MCF 10A (cell line): ENCODE measurements at regions not wholly inside any gene's neighbourhood (a gene's known extent, or its start where the extent isn't known, plus 50 kb on each side); places are given as distances from the start of the nearest gene placed in this dataset.

ENCODE experiments used
- BruUV-seq: library from RNA; stranded (reverse); fragments of 400-500 nt; replicated peaks from 2 replicates; lab custom pipeline; 2021; lab: Mats Ljungman, UMichigan
- CTCF ChIA-PET: fragments of 300-600 bp; sonication (Branson Sonifier 250); formaldehyde crosslinking; extraction: SDS; loops from one replicate; lab custom pipeline; 2021; ENCODE audit warnings: antibody characterized with exemption, inconsistent platforms; lab: Yijun Ruan, JAX
- POLR2A ChIA-PET: fragments of 300-600, 350-650 bp; sonication (Branson Sonifier 250); formaldehyde crosslinking; extraction: SDS; loops from one replicate; lab custom pipeline; 2020; ENCODE audit warnings: antibody characterized with exemption, inconsistent platforms; lab: Yijun Ruan, JAX
- DNase-seq: peaks from one replicate; pipeline ENCODE4 v3.0.0-alpha.2; 2018; ENCODE audit not compliant: unreplicated experiment
- H3K27ac Mint-ChIP-seq: one replicate; pipeline ENCODE4 v1.8.0; 2022; ENCODE audit warnings: mild to moderate bottlenecking, low read depth, mixed read lengths; ENCODE audit not compliant: unreplicated experiment
- H3K27me3 Mint-ChIP-seq: one replicate; pipeline ENCODE4 v1.8.0; 2022; ENCODE audit warnings: mixed read lengths; ENCODE audit not compliant: insufficient read depth, unreplicated experiment
- H3K36me3 Mint-ChIP-seq: one replicate; pipeline ENCODE4 v1.8.0; 2022; ENCODE audit warnings: mild to moderate bottlenecking, moderate library complexity, mixed read lengths; ENCODE audit not compliant: insufficient read depth, unreplicated experiment
- H3K4me1 Mint-ChIP-seq: one replicate; pipeline ENCODE4 v1.8.0; 2022; ENCODE audit warnings: mixed read lengths; ENCODE audit not compliant: insufficient read depth, unreplicated experiment
- H3K4me3 Mint-ChIP-seq: one replicate; pipeline ENCODE4 v1.8.0; 2022; ENCODE audit warnings: mild to moderate bottlenecking, moderate library complexity, mixed read lengths; ENCODE audit not compliant: unreplicated experiment
- H3K9me3 Mint-ChIP-seq: one replicate; pipeline ENCODE4 v1.8.0; 2022; ENCODE audit warnings: mixed read lengths; ENCODE audit not compliant: unreplicated experiment
- intact Hi-C: fragments of 100-400 bp; cut with micrococcal nuclease; formaldehyde crosslinking; loops from 2 replicates; pipeline ENCODE4 v1.14.1; 2022
- TF ChIP-seq, protein P1 (sequence below): fragments of 200-600 bp; IDR thresholded peaks from one replicate; pipeline ENCODE4 v1.8.0; 2022; ENCODE audit warnings: antibody characterized with exemption, mild to moderate bottlenecking; ENCODE audit not compliant: unreplicated experiment

DNA sequence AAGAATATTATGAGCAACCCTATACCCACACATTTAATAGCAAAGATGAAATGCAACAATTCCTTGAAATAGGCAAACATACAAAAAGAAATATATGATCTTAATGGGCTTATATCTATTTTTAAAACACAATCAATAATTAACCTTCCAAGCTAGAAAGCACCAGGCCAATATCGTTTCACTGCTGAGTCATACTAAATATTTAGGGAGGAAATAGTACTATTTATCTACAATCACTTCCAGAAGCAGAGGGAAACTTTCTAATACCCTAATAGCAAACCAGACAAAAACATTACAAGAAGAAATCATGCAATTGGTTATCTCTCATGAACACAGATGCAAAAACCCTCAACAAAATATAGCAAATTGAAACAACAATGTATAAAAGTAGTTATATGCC is 207.8 kb downstream of the MTHFS start:
- Mint-ChIP-seq H3K36me3 (no peaks in the 10 kb centered on the region), H3K27ac (no peak overlapping the region), H3K9me3 (no peaks in the 10 kb centered on the region), H3K4me3 (no peak overlapping the region), H3K4me1 (no peaks in the 10 kb centered on the region), H3K27me3 (peaks cover 68% of the 10 kb centered on the region)
- no peak for DNase-seq
- TF ChIP-seq, protein P1, sequence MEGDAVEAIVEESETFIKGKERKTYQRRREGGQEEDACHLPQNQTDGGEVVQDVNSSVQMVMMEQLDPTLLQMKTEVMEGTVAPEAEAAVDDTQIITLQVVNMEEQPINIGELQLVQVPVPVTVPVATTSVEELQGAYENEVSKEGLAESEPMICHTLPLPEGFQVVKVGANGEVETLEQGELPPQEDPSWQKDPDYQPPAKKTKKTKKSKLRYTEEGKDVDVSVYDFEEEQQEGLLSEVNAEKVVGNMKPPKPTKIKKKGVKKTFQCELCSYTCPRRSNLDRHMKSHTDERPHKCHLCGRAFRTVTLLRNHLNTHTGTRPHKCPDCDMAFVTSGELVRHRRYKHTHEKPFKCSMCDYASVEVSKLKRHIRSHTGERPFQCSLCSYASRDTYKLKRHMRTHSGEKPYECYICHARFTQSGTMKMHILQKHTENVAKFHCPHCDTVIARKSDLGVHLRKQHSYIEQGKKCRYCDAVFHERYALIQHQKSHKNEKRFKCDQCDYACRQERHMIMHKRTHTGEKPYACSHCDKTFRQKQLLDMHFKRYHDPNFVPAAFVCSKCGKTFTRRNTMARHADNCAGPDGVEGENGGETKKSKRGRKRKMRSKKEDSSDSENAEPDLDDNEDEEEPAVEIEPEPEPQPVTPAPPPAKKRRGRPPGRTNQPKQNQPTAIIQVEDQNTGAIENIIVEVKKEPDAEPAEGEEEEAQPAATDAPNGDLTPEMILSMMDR = no peak
- BruUV-seq = no TSS peak
- ChIA-PET CTCF (interaction anchor here (1.0 kb wide), 1 partner anchor 95 kb away, joined by 3 read pairs; no protein-coding TSS in a partner anchor), POLR2A (no interaction called here)
- intact Hi-C loops = no loop called here

DNA sequence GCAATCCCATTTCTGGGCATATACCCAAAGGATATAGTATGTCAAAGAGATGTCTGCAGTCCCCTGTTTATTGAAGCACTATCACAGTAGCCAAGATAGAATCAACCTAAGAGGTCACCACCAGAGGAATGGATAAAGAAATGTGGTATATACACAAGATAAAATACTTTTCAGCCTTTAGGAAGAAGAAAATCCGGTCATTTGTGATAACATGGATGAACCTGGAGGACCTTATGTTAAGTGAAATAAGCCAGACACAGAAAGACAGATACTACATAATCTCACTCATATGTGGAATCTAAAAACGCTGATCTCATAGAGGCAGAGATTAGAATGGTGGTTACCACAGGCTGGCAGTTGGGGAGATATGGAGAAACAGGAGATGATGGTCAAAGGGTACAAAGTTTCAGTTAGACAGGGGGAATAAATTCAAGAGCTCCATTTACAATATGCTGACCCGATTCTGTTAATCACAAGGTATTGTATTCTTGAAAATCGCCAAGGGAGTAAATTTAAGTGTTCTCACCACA is 195.8 kb downstream of the MTHFS start:
- no peak overlapping the region for H3K4me3 Mint-ChIP-seq
- no peaks in the 10 kb centered on the region for H3K36me3 Mint-ChIP-seq
- H3K27ac Mint-ChIP-seq = no peak overlapping the region
- no peak for DNase-seq
- POLR2A ChIA-PET = no interaction called here
- TF ChIP-seq, protein P1 = no peak
- H3K27me3 Mint-ChIP-seq = peaks cover 21% of the 10 kb centered on the region
- intact Hi-C loops = no loop called here
- BruUV-seq = no TSS peak
- H3K4me1 Mint-ChIP-seq = no peaks in the 10 kb centered on the region
- CTCF ChIA-PET = interaction anchor here (0.6 kb wide), 1 partner anchor 41 kb away, joined by 4 read pairs; no protein-coding TSS in a partner anchor
- H3K9me3 Mint-ChIP-seq = no peaks in the 10 kb centered on the region

DNA sequence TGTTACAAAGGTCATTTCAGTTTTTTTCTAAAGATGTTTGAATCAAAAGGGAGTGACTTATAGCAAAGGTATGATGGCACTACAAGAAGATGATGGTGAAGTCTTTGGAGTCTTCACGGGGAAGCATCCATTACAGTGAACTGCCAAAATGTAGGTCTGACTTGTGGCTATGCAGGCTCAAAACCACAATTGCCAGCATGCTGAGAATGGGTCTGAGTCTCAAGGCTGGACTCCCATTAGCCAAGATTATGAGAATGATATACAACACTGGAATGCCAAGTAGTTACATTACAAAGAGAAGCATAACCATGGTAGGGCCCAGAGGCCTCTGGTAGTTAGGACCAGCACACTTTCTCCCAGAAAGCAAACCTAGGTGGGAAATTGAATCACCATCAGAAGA is 194.2 kb downstream of the MTHFS start:
- no TSS peak for BruUV-seq
- CTCF ChIA-PET = no interaction called here
- TF ChIP-seq, protein P1 = no peak
- no peak for DNase-seq
- intact Hi-C loops = no loop called here
- Mint-ChIP-seq H3K4me1 (no peaks in the 10 kb centered on the region), H3K27me3 (peaks cover 24% of the 10 kb centered on the region), H3K36me3 (no peaks in the 10 kb centered on the region), H3K9me3 (no peaks in the 10 kb centered on the region), H3K27ac (no peak overlapping the region), H3K4me3 (no peak overlapping the region)
- POLR2A ChIA-PET = no interaction called here

DNA sequence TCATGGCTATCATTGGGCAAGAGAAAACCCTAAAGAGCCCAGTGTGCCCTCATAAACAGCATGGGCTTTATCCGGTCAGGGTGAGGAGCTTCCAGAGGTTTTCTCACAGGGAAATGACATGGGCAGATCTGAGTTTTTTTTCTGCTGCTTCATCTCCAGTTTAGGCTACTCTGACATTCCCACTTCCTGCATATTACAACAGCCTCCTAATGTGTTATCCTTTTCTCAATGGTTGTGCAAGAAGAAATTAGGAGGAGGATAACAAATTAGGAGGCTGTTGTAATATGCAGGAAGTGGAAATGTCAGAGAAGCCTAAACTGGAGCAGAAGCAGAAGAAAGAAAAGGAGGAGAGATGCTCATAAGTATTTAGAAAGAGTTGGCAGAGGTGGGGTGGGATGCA is 175.6 kb downstream of the MTHFS start:
- no TSS peak for BruUV-seq
- ChIA-PET CTCF (no interaction called here), POLR2A (no interaction called here)
- DNase-seq = no peak
- Mint-ChIP-seq H3K27ac (no peak overlapping the region), H3K9me3 (no peaks in the 10 kb centered on the region), H3K27me3 (no peaks in the 10 kb centered on the region), H3K36me3 (no peaks in the 10 kb centered on the region), H3K4me3 (no peak overlapping the region), H3K4me1 (no peaks in the 10 kb centered on the region)
- TF ChIP-seq, protein P1 = no peak
- intact Hi-C loops = no loop called here
